HG03571 (cell line): ENCODE measurements at regions not wholly inside any gene's neighbourhood (a gene's known extent, or its start where the extent isn't known, plus 50 kb on each side); places are given as distances from the start of the nearest gene placed in this dataset.
"Not testable (repeated sequence)": the region's sequence is repeated elsewhere in the genome, so short reads cannot be mapped to it uniquely, and the experiment has no call there.

Source experiments
- ATAC-seq: cut with Tn5 transposase; IDR thresholded peaks from one replicate; pipeline ENCODE4 v1.9.1; 2021; ENCODE audit not compliant: unreplicated experiment

- ATAC-seq, result no peak
Measured at GRCh38 chr10:60623627-60624026, 154.7 kb upstream of the CDK1 start.

- ATAC-seq, result no peak
Measured at GRCh38 chr10:60621018-60621417, 157.3 kb upstream of the CDK1 start.

- no peak for ATAC-seq
Measured at GRCh38 chr10:60618861-60619260, 159.4 kb upstream of the CDK1 start.

- ATAC-seq, result no peak
Measured at GRCh38 chr10:60615541-60615940, 162.7 kb upstream of the CDK1 start.

- no peak for ATAC-seq
Measured at GRCh38 chr10:60614363-60614762, 163.9 kb upstream of the CDK1 start.

GRCh38 chr10:60613434-60613833 lies 164.8 kb upstream of the CDK1 start:
- ATAC-seq, result no peak

- ATAC-seq, result no peak
Measured at GRCh38 chr10:60611291-60611747, 167.0 kb upstream of the CDK1 start.

GRCh38 chr10:60607372-60607771 lies 170.9 kb upstream of the CDK1 start:
- ATAC-seq, result no peak

- no peak for ATAC-seq
Measured at GRCh38 chr10:60606343-60607080, 171.8 kb upstream of the CDK1 start.

- no peak for ATAC-seq
Measured at GRCh38 chr10:60605476-60605875, 172.8 kb upstream of the CDK1 start.

- ATAC-seq, result no peak
Measured at GRCh38 chr10:60604342-60604741, 173.9 kb upstream of the CDK1 start.

- no peak for ATAC-seq
Measured at GRCh38 chr10:60597513-60597912, 180.8 kb upstream of the CDK1 start.

- ATAC-seq, result no peak
Measured at GRCh38 chr10:60595852-60596251, 182.4 kb upstream of the CDK1 start.

GRCh38 chr10:60594476-60595051 lies 183.7 kb upstream of the CDK1 start:
- no peak for ATAC-seq

GRCh38 chr10:60591119-60591518 lies 187.2 kb upstream of the CDK1 start:
- ATAC-seq, result no peak

GRCh38 chr10:60589376-60589775 lies 188.9 kb upstream of the CDK1 start:
- no peak for ATAC-seq

GRCh38 chr10:60581782-60582181 lies 192.1 kb upstream of the ANK3 start:
- not testable (repeated sequence) for ATAC-seq

GRCh38 chr10:60578217-60578616 lies 188.5 kb upstream of the ANK3 start:
- no peak for ATAC-seq

GRCh38 chr10:60576130-60577069 lies 186.7 kb upstream of the ANK3 start:
- no peak for ATAC-seq

GRCh38 chr10:60575105-60575504 lies 185.4 kb upstream of the ANK3 start:
- ATAC-seq, result no peak

- ATAC-seq, result no peak
Measured at GRCh38 chr10:60574388-60574787, 184.7 kb upstream of the ANK3 start.

GRCh38 chr10:60573336-60573735 lies 183.7 kb upstream of the ANK3 start:
- peak; percentile 43 for ATAC-seq
